Activated CD4-positive, alpha-beta T cell treated with anti-CD3 and anti-CD28 coated beads, Interleukin-2, amount 50 U/mL, for 16 hours (primary cell): ENCODE measurements at regions not wholly inside any gene's neighbourhood (a gene's known extent, or its start where the extent isn't known, plus 50 kb on each side); places are given as distances from the start of the nearest gene placed in this dataset.

ENCODE experiments used
- DNase-seq: peaks from one replicate; pipeline ENCODE4 v3.0.0-alpha.2; 2020

- no peak for DNase-seq
These were observed 671.7 kb downstream of the GATA3 start for GRCh38 chr10:8726084-8726778.

DNA sequence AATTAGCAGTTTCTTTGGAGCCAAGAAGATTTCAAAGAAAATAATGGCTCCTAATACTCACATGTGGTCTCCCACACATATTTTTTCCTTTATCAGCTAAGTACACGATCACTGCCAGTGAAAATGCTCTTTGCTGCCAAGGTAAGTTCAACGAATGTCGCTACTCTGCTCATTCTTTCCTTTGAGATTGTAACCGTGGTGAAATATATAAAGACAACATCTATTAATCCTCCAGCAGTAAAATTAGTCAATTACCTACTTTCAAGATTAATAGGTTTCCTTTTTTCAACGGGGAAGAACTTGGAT, 672.2 kb downstream of the GATA3 start:
- no peak for DNase-seq

GRCh38 chr10:8731121-8732095, 676.9 kb downstream of the GATA3 start:
- no peak for DNase-seq

DNA sequence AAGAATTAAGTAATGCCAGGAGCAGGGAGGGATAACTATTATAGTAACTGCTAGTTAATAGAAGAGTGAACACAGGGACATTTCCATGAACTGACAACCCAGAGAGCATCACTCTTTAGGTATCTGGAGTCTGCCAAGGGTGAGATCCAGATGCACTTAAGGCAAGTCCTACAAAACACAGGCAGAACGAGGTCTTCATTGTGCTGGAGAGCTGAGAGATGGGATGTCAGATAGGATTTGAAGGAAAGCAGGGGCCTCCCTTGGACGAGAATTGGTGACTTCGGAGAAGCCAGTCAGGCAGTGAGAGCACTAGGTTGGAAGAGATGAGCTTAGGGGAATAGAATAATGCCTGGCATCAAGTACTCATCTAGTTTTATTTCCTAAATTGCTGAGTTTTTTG, 684.5 kb downstream of the GATA3 start:
- no peak for DNase-seq

GRCh38 chr10:8752146-8752843, 697.8 kb downstream of the GATA3 start:
- DNase-seq = no peak

- DNase-seq = no peak
These were observed 703.5 kb downstream of the GATA3 start for GRCh38 chr10:8758029-8758428.

DNA sequence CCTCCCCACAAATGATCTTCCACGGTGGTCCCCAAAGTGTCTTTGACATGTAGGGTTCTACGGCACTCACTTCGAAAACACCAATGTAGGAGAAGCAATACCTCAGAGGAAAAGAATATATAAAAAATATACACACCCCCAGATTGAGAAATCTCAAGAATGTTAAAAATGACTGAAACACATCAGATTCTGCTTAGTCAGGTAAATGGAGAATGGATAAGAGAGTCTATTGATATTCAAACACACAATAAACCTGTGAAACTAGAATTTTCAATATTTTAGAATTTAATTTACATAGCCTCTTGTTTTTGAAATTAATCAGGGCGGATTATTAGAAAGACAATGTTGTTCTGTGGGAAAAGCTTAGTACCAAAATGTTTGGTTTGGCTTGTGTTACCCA, 712.4 kb downstream of the GATA3 start:
- DNase-seq = no peak

- DNase-seq = peak; percentile 21
These were observed 713.1 kb downstream of the GATA3 start for GRCh38 chr10:8767591-8767990.

DNA sequence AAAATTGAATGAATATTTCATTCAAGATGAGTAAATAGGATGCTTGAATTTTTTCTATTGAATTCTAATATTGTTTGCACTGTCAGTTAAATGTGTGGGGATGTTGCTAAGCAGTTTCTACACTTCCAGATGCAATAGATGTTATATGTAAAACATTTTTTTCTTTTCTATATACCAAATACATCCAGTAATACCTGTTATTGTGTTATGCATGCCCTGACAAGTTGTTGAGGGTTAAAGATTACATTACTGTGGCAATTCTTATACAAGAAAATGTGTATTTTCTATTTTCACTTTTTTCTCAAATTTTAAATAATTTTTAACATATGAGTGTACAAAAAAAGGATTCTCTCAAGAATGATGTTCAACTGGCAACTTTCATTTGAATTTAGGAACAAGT, 713.9 kb downstream of the GATA3 start:
- no peak for DNase-seq

GRCh38 chr10:8768852-8769251, 714.4 kb downstream of the GATA3 start:
- DNase-seq = no peak

- no peak for DNase-seq
These were observed 722.6 kb downstream of the GATA3 start for GRCh38 chr10:8776926-8777622.

DNA sequence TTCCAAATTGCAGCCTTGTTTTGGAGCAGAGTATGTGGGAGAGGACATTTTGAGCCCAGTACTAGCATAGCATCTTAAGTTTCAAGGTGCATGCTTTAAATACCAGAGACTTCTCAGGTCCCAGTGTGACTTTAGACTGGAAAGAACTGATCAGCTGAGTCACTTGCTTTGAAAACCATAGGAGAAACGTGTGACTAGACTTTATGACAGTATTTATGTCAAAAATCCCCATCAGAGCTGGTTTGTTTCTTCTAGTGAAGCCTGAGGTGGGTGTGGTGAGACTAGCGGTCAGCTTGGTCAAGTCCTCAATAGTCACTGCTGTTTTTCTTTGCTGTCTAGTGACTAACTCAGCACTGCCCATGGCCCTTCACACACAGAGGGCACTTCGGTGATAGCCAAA, 724.2 kb downstream of the GATA3 start:
- DNase-seq = no peak

DNA sequence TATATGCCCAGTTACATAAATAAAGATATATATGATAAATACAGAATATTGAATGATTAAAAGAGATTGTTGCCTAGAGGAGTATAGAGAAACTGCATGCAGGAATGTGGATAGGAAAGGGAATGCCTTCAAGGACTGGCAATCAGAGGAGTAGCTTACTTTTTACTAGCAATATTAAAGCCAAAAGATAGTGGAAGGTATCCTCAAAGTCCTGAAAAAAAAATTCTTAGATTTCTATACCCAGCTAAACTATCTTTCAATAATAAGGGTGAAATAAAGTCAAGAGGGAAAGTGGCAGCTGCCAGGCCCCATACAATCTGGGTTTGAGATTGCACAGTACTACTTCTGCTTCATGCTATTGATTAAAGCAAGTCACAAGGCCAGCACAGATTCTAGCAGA, 733.2 kb downstream of the GATA3 start:
- DNase-seq = no peak

DNA sequence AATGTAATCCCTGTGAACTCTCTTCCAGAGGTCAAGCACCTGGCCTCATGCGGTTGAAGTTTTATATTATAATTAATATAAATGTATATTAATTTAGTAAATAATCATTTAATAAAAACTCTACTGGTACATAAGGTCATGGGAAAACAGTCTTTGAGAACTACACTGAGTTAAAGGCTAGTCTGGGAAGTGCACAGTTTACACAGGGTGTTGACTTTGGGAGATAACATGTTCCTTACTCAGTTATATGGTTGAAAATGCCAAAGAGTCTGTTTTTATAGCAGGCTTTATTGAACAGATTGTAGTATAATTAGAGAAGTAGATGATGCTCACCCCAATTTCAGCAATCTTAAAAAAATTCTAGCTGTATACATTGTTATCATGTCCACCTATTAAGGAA, 735.9 kb downstream of the GATA3 start:
- no peak for DNase-seq

GRCh38 chr10:8794860-8795259, 740.4 kb downstream of the GATA3 start:
- no peak for DNase-seq

- DNase-seq = peak; percentile 10
These were observed 745.9 kb downstream of the GATA3 start for GRCh38 chr10:8800426-8800825.

DNA sequence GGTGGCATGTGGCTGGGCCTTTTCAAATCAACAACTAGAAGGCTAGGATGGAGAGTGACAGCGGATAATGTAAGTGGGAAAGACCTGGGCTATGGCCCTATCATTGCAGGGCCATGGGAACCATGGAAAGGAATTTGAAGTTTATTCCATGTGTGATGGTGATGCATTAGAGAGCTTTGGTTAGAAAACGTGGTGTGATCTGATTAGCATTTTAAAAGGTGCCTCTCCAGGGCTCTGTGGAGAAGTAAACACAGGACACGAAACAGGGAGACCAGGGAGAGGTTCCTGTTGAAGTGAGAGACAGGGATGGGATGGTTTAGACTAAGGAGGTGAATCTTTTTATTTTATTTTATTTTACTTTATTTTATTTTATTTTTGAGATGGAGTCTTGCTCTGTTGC, 749.5 kb downstream of the GATA3 start:
- no peak for DNase-seq

DNA sequence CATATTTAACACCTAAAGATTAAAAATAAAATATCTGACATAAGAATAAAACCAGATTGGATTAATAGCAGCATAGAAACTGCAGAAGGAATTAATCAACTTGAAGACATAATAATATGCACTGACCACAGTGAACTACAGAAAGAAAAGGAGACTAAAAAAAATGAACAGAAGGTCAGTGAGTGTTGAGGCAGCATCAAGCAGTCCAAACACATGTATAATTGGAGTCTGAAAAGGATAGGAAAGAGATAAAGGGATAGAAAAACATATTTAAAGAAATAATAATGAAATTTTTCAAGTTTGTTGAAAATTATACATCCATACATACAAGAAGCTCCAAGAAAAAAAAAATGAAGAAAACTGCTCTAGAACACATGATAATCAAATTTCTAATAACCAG, 756.2 kb downstream of the GATA3 start:
- no peak for DNase-seq

GRCh38 chr10:8811201-8811600, 756.7 kb downstream of the GATA3 start:
- DNase-seq = no peak

DNA sequence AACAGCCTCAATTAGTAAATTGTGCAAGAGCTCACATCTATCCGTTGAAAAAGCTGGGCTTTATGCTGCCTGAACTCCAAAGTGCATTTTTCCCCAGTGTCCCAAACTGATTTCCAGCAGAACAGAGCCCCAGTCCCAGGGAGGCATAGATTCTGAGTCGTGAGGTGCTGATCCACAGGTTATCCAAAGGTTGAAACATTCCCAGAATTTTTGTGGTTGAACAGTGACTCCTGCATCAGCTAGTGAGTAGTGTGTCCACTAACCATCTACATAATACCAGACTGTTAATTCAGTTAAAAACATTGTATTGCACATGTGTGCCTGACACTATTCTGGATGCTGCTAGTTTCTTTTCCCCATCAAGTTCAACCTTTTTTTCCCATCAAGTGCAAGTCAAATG, 761.5 kb downstream of the GATA3 start:
- DNase-seq = no peak

DNA sequence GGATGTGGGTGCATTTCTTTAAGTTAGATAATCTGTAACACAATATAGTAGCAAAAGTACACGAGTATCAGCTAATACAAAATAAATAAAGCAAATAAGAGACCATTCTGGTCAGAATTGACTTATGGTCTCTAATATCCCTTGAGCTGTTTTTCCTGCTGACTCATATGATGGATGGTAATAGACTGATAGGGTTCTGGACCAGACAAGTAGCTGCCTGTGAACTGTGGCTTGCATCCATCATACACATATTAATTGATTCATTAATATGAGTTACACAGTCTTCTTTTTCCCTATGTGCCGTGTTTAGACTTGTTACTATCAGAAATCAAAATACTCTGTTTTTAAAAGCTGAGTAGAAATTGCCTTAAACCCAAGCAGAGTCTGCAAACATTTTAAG, 762.8 kb downstream of the GATA3 start:
- DNase-seq = no peak

DNA sequence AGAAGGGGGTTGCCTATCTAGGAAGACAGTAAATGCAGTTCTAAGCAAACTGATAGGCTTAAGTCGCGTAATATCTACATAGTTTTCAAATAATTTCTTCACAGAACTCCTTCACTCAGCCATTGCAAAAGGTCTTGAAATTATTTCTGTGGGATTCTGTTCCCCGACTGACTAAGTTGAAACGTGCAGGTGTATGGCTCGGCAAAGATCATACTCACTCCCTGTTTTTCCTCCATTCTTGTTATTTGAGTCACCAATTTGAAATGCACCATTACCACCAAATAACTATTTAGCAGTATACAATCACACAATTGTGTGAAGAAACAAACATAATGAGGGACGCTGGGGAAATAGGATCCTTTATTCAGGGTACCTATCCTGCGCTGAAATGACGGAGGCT, 771.1 kb downstream of the GATA3 start:
- DNase-seq = no peak

DNA sequence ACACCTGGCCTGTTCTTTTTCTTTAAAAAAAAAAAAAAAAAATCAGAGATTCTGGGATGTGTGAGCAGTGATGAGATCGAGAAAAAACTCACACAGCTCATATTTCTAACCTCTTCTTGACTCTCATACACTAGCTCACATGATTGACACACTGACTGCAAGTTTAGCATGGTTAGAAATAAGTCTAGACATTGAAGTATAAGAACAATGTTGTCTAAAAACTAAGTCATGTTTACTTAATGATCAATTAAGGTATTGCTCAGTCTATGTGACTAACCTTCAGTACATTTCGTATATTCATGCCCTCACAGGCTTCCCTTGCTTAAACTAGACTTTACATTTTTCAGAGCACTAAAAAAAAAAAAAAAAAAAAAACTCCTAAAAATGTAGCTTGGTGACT, 775.1 kb downstream of the GATA3 start:
- DNase-seq = no peak
